ENCODE measurements at regions not wholly inside any gene's neighbourhood (a gene's known extent, or its start where the extent isn't known, plus 50 kb on each side); places are given as distances from the start of the nearest gene placed in this dataset.

DNA sequence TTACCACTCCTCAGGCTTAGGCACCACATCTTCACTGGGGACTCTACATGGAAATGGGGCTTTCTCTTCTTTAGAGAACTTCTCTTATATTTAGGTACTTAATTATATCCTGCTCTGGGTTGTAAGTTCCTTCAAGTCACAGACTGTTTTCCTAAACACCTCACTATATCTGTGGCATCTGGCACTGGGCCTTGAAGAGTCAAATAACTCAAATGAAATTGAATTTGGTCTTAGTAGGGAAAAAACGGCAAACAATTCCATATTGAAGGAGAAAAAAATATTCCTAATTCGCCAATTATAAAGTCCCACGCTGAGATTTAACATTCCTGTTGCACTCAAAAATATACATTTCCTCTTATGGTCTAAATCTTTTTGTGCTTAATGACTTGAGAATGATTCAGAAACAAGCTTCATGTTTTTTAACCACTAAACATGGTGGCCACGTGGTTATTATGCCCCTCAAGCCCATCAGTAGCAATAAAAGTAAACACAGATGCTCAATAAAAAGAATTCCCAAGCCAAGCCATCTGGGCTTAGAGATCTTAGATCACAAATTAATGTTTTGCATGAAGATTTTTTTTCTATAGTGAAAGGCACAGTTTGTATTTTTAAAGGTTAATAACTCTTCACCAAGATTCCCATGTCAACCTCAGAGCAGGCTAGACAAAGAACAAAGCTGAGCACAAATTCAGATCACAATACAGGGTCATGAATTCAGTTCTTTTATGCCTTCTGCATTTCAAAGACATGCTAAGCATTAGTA lies 105.5 kb upstream of the SYT4 start:
- DNase-seq (ENCODE audit: low spot score): no peak

DNA sequence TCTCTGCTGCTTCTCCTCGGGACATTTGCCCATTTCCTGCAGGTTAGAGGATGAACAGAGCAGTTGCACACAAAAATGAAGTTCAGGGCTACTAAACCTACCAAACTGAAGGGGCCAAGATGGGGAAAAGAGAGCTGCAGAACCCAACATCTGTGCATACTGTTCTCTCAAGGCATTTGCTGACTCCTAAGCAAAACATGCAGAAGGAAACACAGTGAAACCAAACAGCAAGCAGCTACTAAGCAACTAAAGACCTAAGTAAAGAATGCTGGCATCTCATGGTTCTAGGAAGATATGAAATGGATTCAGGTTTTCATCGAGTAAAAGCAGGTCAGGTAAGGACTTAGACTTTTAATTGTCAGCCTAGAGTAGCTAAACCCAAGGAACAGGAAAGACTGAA lies 111.9 kb upstream of the SYT4 start:
- Histone ChIP-seq H3K27ac (no peak overlapping the region), H3K4me3 (no peak overlapping the region)
- DNase-seq (ENCODE audit: low spot score): no peak
- TF ChIP-seq, protein P1, sequence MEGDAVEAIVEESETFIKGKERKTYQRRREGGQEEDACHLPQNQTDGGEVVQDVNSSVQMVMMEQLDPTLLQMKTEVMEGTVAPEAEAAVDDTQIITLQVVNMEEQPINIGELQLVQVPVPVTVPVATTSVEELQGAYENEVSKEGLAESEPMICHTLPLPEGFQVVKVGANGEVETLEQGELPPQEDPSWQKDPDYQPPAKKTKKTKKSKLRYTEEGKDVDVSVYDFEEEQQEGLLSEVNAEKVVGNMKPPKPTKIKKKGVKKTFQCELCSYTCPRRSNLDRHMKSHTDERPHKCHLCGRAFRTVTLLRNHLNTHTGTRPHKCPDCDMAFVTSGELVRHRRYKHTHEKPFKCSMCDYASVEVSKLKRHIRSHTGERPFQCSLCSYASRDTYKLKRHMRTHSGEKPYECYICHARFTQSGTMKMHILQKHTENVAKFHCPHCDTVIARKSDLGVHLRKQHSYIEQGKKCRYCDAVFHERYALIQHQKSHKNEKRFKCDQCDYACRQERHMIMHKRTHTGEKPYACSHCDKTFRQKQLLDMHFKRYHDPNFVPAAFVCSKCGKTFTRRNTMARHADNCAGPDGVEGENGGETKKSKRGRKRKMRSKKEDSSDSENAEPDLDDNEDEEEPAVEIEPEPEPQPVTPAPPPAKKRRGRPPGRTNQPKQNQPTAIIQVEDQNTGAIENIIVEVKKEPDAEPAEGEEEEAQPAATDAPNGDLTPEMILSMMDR (IDR thresholded peaks at IDR 0.05): no peak

More for the DNA sequence above, 105.5 kb upstream of the SYT4 start:
- TF ChIP-seq, protein P1 (IDR thresholded peaks at IDR 0.05): no peak
- Histone ChIP-seq H3K4me3 (no peak overlapping the region), H3K27ac (no peak overlapping the region)

DNA sequence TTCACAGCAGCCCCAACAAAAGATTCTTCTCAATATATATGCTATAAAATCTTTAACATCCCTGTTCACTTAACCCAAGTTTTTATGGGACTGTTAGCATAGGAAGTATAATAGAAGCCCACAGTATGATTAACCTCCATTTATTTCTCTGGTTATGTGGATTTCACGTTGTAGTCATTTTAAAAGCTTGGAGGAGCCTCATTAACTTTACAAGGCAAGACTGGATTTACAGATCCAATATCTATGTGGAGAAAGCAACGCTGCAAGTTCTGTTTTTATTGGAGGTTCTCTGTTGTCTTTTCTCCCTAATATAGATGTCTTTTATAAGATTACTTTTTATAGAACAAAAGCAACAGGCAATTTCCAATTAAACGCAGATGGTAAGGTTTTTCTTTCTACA lies 114.9 kb upstream of the SYT4 start:
- no peak overlapping the region for H3K27ac ChIP-seq
- H3K4me3 ChIP-seq: no peak overlapping the region
- TF ChIP-seq, protein P1 (IDR thresholded peaks at IDR 0.05): no peak
- DNase-seq (ENCODE audit: low spot score): no peak

DNA sequence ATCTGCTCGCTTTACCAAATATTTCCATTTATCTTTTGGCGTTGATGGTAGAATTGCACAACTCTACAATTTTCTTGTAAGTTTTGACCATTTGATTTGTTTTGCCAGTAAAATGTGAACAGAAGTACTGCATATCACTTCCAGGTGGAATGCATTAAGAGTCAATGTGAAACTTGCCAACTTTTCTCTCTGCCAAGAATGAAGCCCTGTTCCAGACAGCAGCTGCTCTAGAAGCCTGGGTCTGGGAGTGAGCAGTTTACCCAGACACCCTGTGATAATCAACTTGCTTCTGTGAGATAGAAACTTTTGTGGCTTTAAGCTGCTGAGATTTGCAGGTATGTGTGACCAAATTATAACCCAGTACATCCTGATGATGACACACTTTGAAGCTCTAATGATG lies 115.9 kb upstream of the SYT4 start:
- H3K4me3 ChIP-seq: no peak overlapping the region
- no peak for DNase-seq (ENCODE audit: low spot score)
- TF ChIP-seq, protein P1 (IDR thresholded peaks at IDR 0.05): no peak
- no peak overlapping the region for H3K27ac ChIP-seq

DNA sequence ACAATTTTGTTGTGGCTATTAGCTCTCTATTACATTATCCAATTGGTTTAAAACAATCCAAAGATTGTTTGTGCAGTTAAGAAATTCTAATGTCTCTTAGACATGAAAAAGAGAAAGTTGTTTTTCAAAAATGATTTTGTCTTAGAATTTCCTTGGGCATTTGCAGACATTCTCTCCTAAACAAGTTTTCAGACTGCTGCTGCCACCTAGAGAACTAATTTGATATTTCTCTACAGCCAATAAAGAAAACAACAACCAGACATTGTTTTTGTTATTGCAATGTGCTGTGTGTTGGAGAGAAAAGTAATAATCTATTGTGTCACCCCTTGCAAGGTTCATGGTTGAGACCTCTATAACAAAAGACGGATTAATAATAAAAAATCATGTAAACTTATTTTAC lies 119.0 kb upstream of the SYT4 start:
- TF ChIP-seq, protein P1 (IDR thresholded peaks at IDR 0.05): no peak
- no peak overlapping the region for H3K27ac ChIP-seq
- no peak for DNase-seq (ENCODE audit: low spot score)
- H3K4me3 ChIP-seq: no peak overlapping the region

DNA sequence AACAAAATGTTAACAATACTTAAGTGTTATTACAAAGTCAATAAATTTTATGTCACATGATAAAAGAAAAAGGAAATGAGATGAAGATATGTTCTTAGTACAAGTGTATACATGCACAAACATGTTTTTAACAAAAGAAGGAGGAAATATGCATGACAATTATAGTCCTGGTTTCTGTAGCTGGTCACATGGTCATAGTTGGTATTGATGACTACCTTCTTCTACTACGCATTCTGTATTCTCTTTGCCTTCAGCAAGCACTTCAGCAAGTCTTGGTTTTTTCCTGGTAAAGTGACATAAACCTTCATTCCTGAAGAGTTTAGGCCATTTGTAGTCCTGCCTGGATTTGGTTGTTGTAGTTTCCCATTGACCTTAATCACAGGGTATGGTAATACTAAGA lies 121.3 kb upstream of the SYT4 start:
- Histone ChIP-seq H3K4me3 (no peak overlapping the region), H3K27ac (no peak overlapping the region)
- DNase-seq (ENCODE audit: low spot score): no peak
- TF ChIP-seq, protein P1 (IDR thresholded peaks at IDR 0.05): no peak

DNA sequence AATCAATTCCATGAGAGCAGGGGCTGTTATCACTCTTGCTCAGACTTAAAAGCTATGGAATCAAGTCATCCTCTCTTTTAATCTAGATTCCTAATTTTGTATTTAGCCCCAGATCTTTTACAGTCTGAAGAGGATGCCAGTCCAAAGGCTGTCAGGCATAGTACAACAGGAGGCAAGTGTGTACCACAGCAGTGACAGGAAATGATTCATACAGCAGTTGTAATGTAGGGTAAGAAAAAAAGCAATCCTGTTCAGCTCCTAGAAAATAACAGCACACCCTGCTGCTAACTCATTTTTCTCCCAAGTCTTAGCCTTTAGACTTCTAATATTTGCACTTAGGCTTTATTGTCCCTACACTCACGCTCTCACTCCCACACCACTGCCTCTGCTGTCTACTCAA lies 127.8 kb upstream of the SYT4 start:
- no peak for DNase-seq (ENCODE audit: low spot score)
- TF ChIP-seq, protein P1 (IDR thresholded peaks at IDR 0.05): no peak
- H3K4me3 ChIP-seq: no peak overlapping the region
- no peak overlapping the region for H3K27ac ChIP-seq

Measured in coronary artery (tissue), 2 donors.